ENCODE measurements at regions not wholly inside any gene's neighbourhood (a gene's known extent, or its start where the extent isn't known, plus 50 kb on each side); places are given as distances from the start of the nearest gene placed in this dataset.

- Histone ChIP-seq H3K36me3 (ENCODE audit: insufficient read depth) (no peaks in the 10 kb centered on the region), H3K4me2 (no peak overlapping the region), H3F3A (replicated peaks; ENCODE audit: low read depth) (no peaks in the 10 kb centered on the region), H3K27me3 (ENCODE audit: insufficient read depth) (no peaks in the 10 kb centered on the region), H4K20me1 (replicated peaks; ENCODE audit: insufficient read depth) (no peaks in the 10 kb centered on the region), H3K4me3 (no peak overlapping the region), H3K79me2 (replicated peaks; ENCODE audit: insufficient read depth) (no peaks in the 10 kb centered on the region), H3K27ac (ENCODE audit: low read depth) (no peak overlapping the region), H2AFZ (no peak overlapping the region; the same call in 1 of the 2 replicates), H3K4me1 (ENCODE audit: insufficient read depth) (no peaks in the 10 kb centered on the region), H3K9me2 (ENCODE audit: insufficient read depth) (no peaks in the 10 kb centered on the region)
- no peaks in the 10 kb centered on the region for H3K9me3 Mint-ChIP-seq
- no peaks in the 10 kb centered on the region for H3K36me3 Mint-ChIP-seq (ENCODE audit: low read depth)
- no peak overlapping the region for H3K4me3 Mint-ChIP-seq
- ATAC-seq (no peak), DNase-seq (ENCODE audit: low spot score) (no peak)
- TF ChIP-seq EZH2phosphoT487 (IDR thresholded peaks at IDR 0.05; ENCODE audit: unreplicated experiment) (no peak), EZH2 (IDR thresholded peaks at IDR 0.05; ENCODE audit: low read depth, unreplicated experiment) (no peak), REST (IDR thresholded peaks at IDR 0.05; ENCODE audit: unreplicated experiment) (no peak), POLR2AphosphoS5 (IDR thresholded peaks at IDR 0.05; ENCODE audit: low read depth) (no peak), ZNF114 (CRISPR knock-in tag; IDR thresholded peaks at IDR 0.05) (no peak), JUNB (IDR thresholded peaks at IDR 0.05; ENCODE audit: unreplicated experiment) (no peak), ZNF331 (CRISPR knock-in tag; IDR thresholded peaks at IDR 0.05; ENCODE audit: low read depth) (no peak), CREB1 (CRISPR knock-in tag; IDR thresholded peaks at IDR 0.05; ENCODE audit: low read depth) (no peak), STAT1 (IDR thresholded peaks at IDR 0.05; ENCODE audit: unreplicated experiment) (no peak), ETS1 (IDR thresholded peaks at IDR 0.05) (no peak), NANOG (IDR thresholded peaks at IDR 0.05; ENCODE audit: borderline replicate concordance) (no peak), ZNF462 (CRISPR knock-in tag; IDR thresholded peaks at IDR 0.05) (no peak)
- TF ChIP-seq, protein P1, sequence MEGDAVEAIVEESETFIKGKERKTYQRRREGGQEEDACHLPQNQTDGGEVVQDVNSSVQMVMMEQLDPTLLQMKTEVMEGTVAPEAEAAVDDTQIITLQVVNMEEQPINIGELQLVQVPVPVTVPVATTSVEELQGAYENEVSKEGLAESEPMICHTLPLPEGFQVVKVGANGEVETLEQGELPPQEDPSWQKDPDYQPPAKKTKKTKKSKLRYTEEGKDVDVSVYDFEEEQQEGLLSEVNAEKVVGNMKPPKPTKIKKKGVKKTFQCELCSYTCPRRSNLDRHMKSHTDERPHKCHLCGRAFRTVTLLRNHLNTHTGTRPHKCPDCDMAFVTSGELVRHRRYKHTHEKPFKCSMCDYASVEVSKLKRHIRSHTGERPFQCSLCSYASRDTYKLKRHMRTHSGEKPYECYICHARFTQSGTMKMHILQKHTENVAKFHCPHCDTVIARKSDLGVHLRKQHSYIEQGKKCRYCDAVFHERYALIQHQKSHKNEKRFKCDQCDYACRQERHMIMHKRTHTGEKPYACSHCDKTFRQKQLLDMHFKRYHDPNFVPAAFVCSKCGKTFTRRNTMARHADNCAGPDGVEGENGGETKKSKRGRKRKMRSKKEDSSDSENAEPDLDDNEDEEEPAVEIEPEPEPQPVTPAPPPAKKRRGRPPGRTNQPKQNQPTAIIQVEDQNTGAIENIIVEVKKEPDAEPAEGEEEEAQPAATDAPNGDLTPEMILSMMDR (conservative IDR thresholded peaks at IDR 0.05; ENCODE audit: low read depth in 2 of 2), result no peak
- H3K4me1 Mint-ChIP-seq, result peaks cover under 1% of the 10 kb centered on the region; the same call in 1 of the 3 replicates
- no peak overlapping the region for H3K27ac Mint-ChIP-seq
- no peaks in the 10 kb centered on the region for H3K27me3 Mint-ChIP-seq (ENCODE audit: insufficient read depth, low read depth, poor library complexity)
These were observed 122.8 kb upstream of the TNPO1 start for GRCh38 chr5:72693546-72694205.
